Tibial artery (tissue), 4 donors: ENCODE measurements at regions not wholly inside any gene's neighbourhood (a gene's known extent, or its start where the extent isn't known, plus 50 kb on each side); places are given as distances from the start of the nearest gene placed in this dataset.

Experiments used
- DNase-seq, 2 donors: peaks; one replicate each; pipeline ENCODE4 v3.0.0-alpha.2; 2019
- H3K27ac ChIP-seq, 2 donors: fragments of 200-600 bp; sonication (generic) in 1 of 2; 1 replicate in 1 of 2; 2 replicates in 1 of 2; pipeline ENCODE4 v1.5.1; 2018 to 2019; ENCODE audit warnings: mild to moderate bottlenecking in 1 of 2
- H3K27me3 ChIP-seq, 2 donors: fragments of 200-600 bp; sonication (generic) in 1 of 2; one replicate each; pipeline versions ENCODE4 v1.5.1 to v1.6.0; 2016 to 2019
- H3K36me3 ChIP-seq, 3 donors: fragments of 200-600 bp; sonication (generic) in 2 of 3; one replicate each; pipeline ENCODE4 v1.5.1; 2016 to 2019; ENCODE audit warnings: mild to moderate bottlenecking in 2 of 3
- H3K4me1 ChIP-seq, 4 donors: fragments of 200-600 bp; sonication (generic) in 2 of 4; 1 replicate in 3 of 4; 2 replicates in 1 of 4; pipeline ENCODE4 v1.5.1; 2016 to 2019
- H3K4me3 ChIP-seq, 2 donors: fragments of 200-600 bp; sonication (generic) in 1 of 2; 1 replicate in 1 of 2; 2 replicates in 1 of 2; pipeline ENCODE4 v1.5.1; 2018 to 2019; ENCODE audit warnings: mild to moderate bottlenecking in 2 of 2
- H3K9me3 ChIP-seq, 3 donors: fragments of 200-600 bp; sonication (generic) in 1 of 3; one replicate each; pipeline ENCODE4 v1.5.1; 2016 to 2019
- CTCF ChIP-seq, 2 experiments: fragments of 200-600 bp in 1 of 2; fragments of 450-650 bp in 1 of 2; IDR thresholded peaks; one replicate each; pipeline ENCODE4 v1.5.1; 2017 to 2019; ENCODE audit warnings: antibody characterized with exemption in 2 of 2, mild to moderate bottlenecking in 1 of 2, moderate library complexity in 1 of 2
- intact Hi-C: fragments of 100-400 bp; cut with DNase I; formaldehyde crosslinking; loops from one replicate; pipeline ENCODE4 v1.15.0; 2023; ENCODE audit warnings: low total_unique reads

DNA sequence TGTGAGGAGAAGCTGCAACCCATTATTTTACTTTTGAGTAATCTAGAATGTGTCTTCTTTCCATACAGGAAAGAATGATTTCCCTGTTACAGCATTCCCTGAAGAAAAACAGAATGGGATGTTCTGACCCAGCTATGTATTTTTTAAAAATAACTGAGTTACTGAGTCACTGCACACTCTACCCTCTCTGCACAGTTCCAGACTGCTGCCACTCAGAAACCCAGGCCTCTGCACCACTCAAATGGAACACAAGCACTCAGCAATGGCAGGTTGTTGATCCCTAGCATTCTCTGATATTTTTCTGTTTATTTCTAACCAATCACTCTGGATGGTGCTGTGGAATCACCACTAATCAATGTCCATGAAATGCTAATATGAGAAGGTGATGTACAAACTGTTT, 1300.0 kb upstream of the FAM98A start:
- no peaks in the 10 kb centered on the region for H3K36me3 ChIP-seq
- no peak overlapping the region for H3K4me3 ChIP-seq
- H3K4me1 ChIP-seq: no peaks in the 10 kb centered on the region
- H3K27me3 ChIP-seq: no peaks in the 10 kb centered on the region
- H3K9me3 ChIP-seq: no peaks in the 10 kb centered on the region
- no peak for DNase-seq
- no peak overlapping the region for H3K27ac ChIP-seq
- intact Hi-C loops: no loop called here
- no peak for TF ChIP-seq CTCF (IDR thresholded peaks at IDR 0.05)

GRCh38 chr2:34892766-34893165, 1293.7 kb upstream of the FAM98A start:
- Histone ChIP-seq H3K36me3 (no peaks in the 10 kb centered on the region), H3K9me3 (no peaks in the 10 kb centered on the region), H3K27me3 (no peaks in the 10 kb centered on the region), H3K27ac (no peak overlapping the region), H3K4me3 (no peak overlapping the region), H3K4me1 (no peaks in the 10 kb centered on the region)
- intact Hi-C loops: no loop called here
- no peak for DNase-seq
- TF ChIP-seq CTCF (IDR thresholded peaks at IDR 0.05): no peak

GRCh38 chr2:34892256-34892655, 1293.2 kb upstream of the FAM98A start:
- Histone ChIP-seq H3K27me3 (no peaks in the 10 kb centered on the region), H3K4me1 (no peaks in the 10 kb centered on the region), H3K36me3 (no peaks in the 10 kb centered on the region), H3K4me3 (no peak overlapping the region), H3K9me3 (no peaks in the 10 kb centered on the region), H3K27ac (no peak overlapping the region)
- intact Hi-C loops: no loop called here
- DNase-seq: no peak
- TF ChIP-seq CTCF (IDR thresholded peaks at IDR 0.05): no peak

GRCh38 chr2:34875091-34875745, 1276.1 kb upstream of the FAM98A start:
- Histone ChIP-seq H3K36me3 (no peaks in the 10 kb centered on the region), H3K4me1 (no peaks in the 10 kb centered on the region), H3K27me3 (no peaks in the 10 kb centered on the region), H3K4me3 (no peak overlapping the region), H3K9me3 (no peaks in the 10 kb centered on the region), H3K27ac (no peak overlapping the region)
- no peak for DNase-seq
- intact Hi-C loops: no loop called here
- no peak for TF ChIP-seq CTCF (IDR thresholded peaks at IDR 0.05)

DNA sequence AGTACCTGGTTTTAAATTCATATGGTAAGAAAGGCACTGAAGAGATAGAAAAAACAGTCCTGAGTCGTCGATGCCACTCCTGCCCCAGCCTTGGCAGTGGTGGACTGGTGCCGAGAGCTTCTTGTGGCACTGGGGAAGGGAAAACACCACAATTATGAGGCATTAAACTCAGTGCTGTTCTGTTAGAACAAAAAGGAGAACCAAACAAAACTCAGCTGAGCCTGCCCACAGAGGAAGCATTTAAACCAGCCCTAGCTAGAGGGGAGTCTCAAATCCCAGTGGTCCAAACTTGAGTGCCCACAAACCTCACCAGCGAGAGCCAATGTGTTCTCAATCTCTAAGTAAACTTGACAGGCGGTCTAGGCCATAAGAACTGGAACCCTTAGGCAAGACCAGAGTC, 1254.5 kb upstream of the FAM98A start:
- intact Hi-C loops: no loop called here
- Histone ChIP-seq H3K4me3 (no peak overlapping the region), H3K36me3 (no peaks in the 10 kb centered on the region), H3K9me3 (peaks cover 0 to 6% (median 6%) of the 10 kb centered on the region in 3 donors), H3K27me3 (no peaks in the 10 kb centered on the region), H3K4me1 (no peaks in the 10 kb centered on the region), H3K27ac (no peak overlapping the region)
- TF ChIP-seq CTCF (IDR thresholded peaks at IDR 0.05): no peak
- DNase-seq: no peak

DNA sequence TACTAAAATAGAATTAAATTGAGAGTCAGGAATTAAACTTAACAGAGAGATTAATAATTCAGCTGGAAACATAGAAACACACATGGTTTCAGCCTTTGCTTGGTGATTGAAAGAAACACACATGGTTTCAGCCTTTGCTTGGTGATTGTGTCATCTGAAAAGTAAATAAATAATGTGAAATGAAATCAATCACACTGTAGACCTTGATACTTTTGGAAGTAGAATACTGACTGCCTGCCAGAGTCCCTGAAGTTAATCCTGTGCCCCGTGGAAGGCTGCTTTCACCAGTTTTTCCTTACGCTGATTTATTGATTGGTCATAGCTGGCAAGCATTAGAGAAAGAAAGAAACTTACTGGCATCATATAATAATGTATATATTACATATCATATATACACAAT, 1252.7 kb upstream of the FAM98A start:
- DNase-seq: no peak
- H3K9me3 ChIP-seq: peaks cover 0 to 6% (median 6%) of the 10 kb centered on the region in 3 donors
- no peaks in the 10 kb centered on the region for H3K36me3 ChIP-seq
- H3K4me1 ChIP-seq: no peaks in the 10 kb centered on the region
- H3K27ac ChIP-seq: no peak overlapping the region
- intact Hi-C loops: no loop called here
- H3K4me3 ChIP-seq: no peak overlapping the region
- no peak for TF ChIP-seq CTCF (IDR thresholded peaks at IDR 0.05)
- no peaks in the 10 kb centered on the region for H3K27me3 ChIP-seq
